CD8-positive, alpha-beta memory T cell (primary cell): ENCODE measurements at regions not wholly inside any gene's neighbourhood (a gene's known extent, or its start where the extent isn't known, plus 50 kb on each side); places are given as distances from the start of the nearest gene placed in this dataset.

Experiments used
- CTCF ChIA-PET: fragments of 350-600 bp; sonication (Branson Sonifier 250); formaldehyde crosslinking; loops from one replicate; lab custom pipeline; 2021; ENCODE audit warnings: antibody characterized with exemption; lab: Charles Lee
- POLR2A ChIA-PET: fragments of 350-600 bp; sonication (Branson Sonifier 250); formaldehyde crosslinking; loops from one replicate; lab custom pipeline; 2021; ENCODE audit warnings: antibody characterized with exemption; lab: Charles Lee
- DNase-seq, 5 donors: peaks; one replicate each; pipeline versions ENCODE4 v3.0.0 to v3.0.0-alpha.2; 2020 to 2022; ENCODE audit warnings: mixed read lengths in 1 of 5
- H3K27ac ChIP-seq: one replicate; pipeline ENCODE4 v1.7.0; 2013; ENCODE audit warnings: low read depth, mild to moderate bottlenecking, low read length, moderate library complexity
- H3K27me3 ChIP-seq: 2 replicates; pipeline ENCODE4 v1.7.0; 2013; ENCODE audit warnings: low read length, mild to moderate bottlenecking; ENCODE audit not compliant: insufficient read depth, poor library complexity, severe bottlenecking
- H3K36me3 ChIP-seq: 2 replicates; pipeline ENCODE4 v1.7.0; 2013; ENCODE audit warnings: mild to moderate bottlenecking, low read length, moderate library complexity; ENCODE audit not compliant: insufficient read depth
- H3K4me1 ChIP-seq: 2 replicates; pipeline ENCODE4 v1.7.0; 2013; ENCODE audit warnings: mild to moderate bottlenecking, low read length, moderate library complexity; ENCODE audit not compliant: insufficient read depth
- H3K4me3 ChIP-seq: 2 replicates; pipeline ENCODE4 v1.7.0; 2013; ENCODE audit warnings: mild to moderate bottlenecking, low read length
- H3K9me3 ChIP-seq: 2 replicates; pipeline ENCODE4 v1.7.0; 2013; ENCODE audit warnings: mild to moderate bottlenecking, low read length
- H3K27ac Mint-ChIP-seq, 8 donors: one replicate each; pipeline ENCODE4 v1.8.0; 2020 to 2021; ENCODE audit warnings: mixed read lengths in 8 of 8, mild to moderate bottlenecking in 6 of 8, inconsistent platforms in 3 of 8, moderate library complexity in 3 of 8
- H3K27me3 Mint-ChIP-seq, 2 donors: one replicate each; pipeline ENCODE4 v1.8.0; 2020 to 2021; ENCODE audit warnings: mixed read lengths in 2 of 2, mild to moderate bottlenecking in 1 of 2, moderate library complexity in 1 of 2
- H3K36me3 Mint-ChIP-seq, 3 donors: one replicate each; pipeline ENCODE4 v1.8.0; 2020 to 2021; ENCODE audit warnings: mixed read lengths in 3 of 3, inconsistent platforms in 1 of 3, mild to moderate bottlenecking in 1 of 3
- H3K4me1 Mint-ChIP-seq, 3 donors: one replicate each; pipeline ENCODE4 v1.8.0; 2020 to 2021; ENCODE audit warnings: mixed read lengths in 3 of 3, inconsistent platforms in 1 of 3, mild to moderate bottlenecking in 1 of 3
- H3K4me3 Mint-ChIP-seq, 7 donors: one replicate each; pipeline ENCODE4 v1.8.0; 2020 to 2021; ENCODE audit warnings: mixed read lengths in 7 of 7, mild to moderate bottlenecking in 6 of 7, moderate library complexity in 4 of 7, inconsistent platforms in 2 of 7
- H3K9me3 Mint-ChIP-seq, 5 donors: one replicate each; pipeline ENCODE4 v1.8.0; 2020 to 2022; ENCODE audit warnings: mixed read lengths in 5 of 5, mild to moderate bottlenecking in 3 of 5, moderate library complexity in 2 of 5, inconsistent platforms in 1 of 5

- H3K9me3 ChIP-seq, result no peaks in the 10 kb centered on the region
- DNase-seq, result peak in 1 of 5 donors; percentile 38
- H3K27me3 ChIP-seq, result no peaks in the 10 kb centered on the region
- peaks cover 0 to 2% (median 0%) of the 10 kb centered on the region in 5 donors for H3K9me3 Mint-ChIP-seq
- peaks cover 10 to 12% of the 10 kb centered on the region in 2 donors for H3K27me3 Mint-ChIP-seq
- no peaks in the 10 kb centered on the region for H3K4me1 Mint-ChIP-seq
- ChIA-PET POLR2A (no interaction called here), CTCF (no interaction called here)
- H3K36me3 ChIP-seq, result no peaks in the 10 kb centered on the region
- H3K4me3 Mint-ChIP-seq, result no peak overlapping the region
- H3K36me3 Mint-ChIP-seq, result no peaks in the 10 kb centered on the region
- H3K27ac ChIP-seq, result no peak overlapping the region
- H3K27ac Mint-ChIP-seq, result no peak overlapping the region
- H3K4me1 ChIP-seq, result no peaks in the 10 kb centered on the region
- H3K4me3 ChIP-seq, result no peak overlapping the region
Measured at GRCh38 chr4:3711183-3712111, 54.7 kb upstream of the ADRA2C start.

DNA sequence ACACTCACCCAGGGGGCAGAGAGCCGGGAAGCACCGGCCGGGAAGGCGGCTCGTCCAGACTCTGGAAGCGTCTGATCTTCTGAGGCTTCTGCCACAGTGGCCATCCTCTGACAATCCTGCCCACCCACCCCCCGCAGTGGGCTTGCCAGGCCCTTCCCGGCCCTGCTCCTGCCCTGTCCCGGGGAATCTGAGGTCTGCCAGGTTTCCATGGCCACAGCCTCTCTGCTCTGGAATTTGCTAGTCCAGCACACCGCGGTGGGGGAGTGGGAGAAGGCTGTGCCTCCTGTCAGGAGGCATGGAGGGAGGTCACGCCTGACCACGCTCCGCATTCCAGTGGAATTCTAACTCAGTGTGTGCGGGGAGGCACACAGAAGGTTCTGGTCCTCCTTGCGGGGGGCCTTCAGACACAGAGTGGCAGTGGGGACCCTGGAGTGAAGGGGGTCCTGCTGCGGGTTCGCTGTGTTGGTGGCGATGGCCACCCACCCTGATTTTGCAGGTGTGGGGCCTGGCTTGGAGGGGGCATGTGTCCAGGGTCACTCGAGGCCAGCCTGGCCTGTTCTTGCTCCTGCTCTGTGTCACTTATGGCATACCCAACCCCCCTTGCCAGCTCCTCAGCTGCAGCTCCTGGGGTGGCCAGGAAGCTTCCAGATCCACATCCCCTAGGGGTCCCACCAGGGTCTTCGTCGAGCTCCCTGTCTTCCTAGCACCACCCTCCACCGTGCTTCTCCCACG is 55.6 kb upstream of the ADRA2C start:
- peak in 1 of 5 donors; percentile 26 for DNase-seq
- CTCF ChIA-PET, result no interaction called here
- Histone ChIP-seq H3K27me3 (no peaks in the 10 kb centered on the region), H3K27ac (no peak overlapping the region), H3K4me1 (no peaks in the 10 kb centered on the region), H3K9me3 (no peaks in the 10 kb centered on the region), H3K4me3 (no peak overlapping the region), H3K36me3 (no peaks in the 10 kb centered on the region)
- no peaks in the 10 kb centered on the region for H3K36me3 Mint-ChIP-seq
- H3K9me3 Mint-ChIP-seq, result peaks cover 0 to 2% (median 0%) of the 10 kb centered on the region in 5 donors
- no peaks in the 10 kb centered on the region for H3K4me1 Mint-ChIP-seq
- POLR2A ChIA-PET, result no interaction called here
- H3K4me3 Mint-ChIP-seq, result no peak overlapping the region
- no peak overlapping the region for H3K27ac Mint-ChIP-seq
- H3K27me3 Mint-ChIP-seq, result peaks cover 12% of the 10 kb centered on the region in 2 donors

DNA sequence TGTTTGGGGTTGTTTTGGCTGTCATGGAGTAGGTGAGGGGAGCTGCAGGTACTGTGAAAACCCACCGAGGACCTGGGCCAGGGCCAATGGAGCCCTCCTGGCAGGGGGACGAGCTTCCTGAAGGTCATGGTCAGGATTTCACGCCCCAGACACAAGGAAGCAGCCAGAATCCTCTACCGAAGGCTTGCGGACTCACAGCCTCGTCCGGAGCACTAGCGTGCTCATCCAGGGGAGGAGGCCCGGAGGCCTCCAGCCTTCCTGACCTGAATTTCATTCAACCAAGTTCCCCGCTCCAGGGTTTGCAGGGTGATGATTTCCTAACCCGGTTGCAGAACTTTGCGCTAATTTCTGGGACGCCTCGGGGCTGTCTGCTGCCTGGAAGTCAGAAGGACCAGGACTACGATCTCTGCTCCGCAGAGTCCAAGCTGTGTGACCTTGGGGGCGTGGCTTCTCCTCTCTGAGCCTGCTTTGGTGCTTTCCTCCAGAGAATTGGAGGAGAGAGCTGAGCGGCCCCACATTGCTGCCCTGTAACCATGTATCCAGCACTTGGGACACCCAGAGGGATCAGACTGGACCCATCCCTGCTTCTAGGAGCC is 56.2 kb upstream of the ADRA2C start:
- Histone ChIP-seq H3K36me3 (no peaks in the 10 kb centered on the region), H3K27me3 (no peaks in the 10 kb centered on the region), H3K4me1 (no peaks in the 10 kb centered on the region), H3K9me3 (no peaks in the 10 kb centered on the region), H3K27ac (no peak overlapping the region), H3K4me3 (no peak overlapping the region)
- no peak overlapping the region for H3K27ac Mint-ChIP-seq
- DNase-seq, result no peak
- H3K4me3 Mint-ChIP-seq, result no peak overlapping the region
- peaks cover 0 to 2% (median 0%) of the 10 kb centered on the region in 5 donors for H3K9me3 Mint-ChIP-seq
- H3K36me3 Mint-ChIP-seq, result no peaks in the 10 kb centered on the region
- peaks cover 9 to 12% of the 10 kb centered on the region in 2 donors for H3K27me3 Mint-ChIP-seq
- CTCF ChIA-PET, result no interaction called here
- no peaks in the 10 kb centered on the region for H3K4me1 Mint-ChIP-seq
- POLR2A ChIA-PET, result no interaction called here

GRCh38 chr4:3709061-3709845 is 56.9 kb upstream of the ADRA2C start:
- DNase-seq, result no peak
- ChIA-PET CTCF (no interaction called here), POLR2A (no interaction called here)
- no peak overlapping the region for H3K27ac ChIP-seq
- Mint-ChIP-seq H3K4me3 (no peak overlapping the region), H3K27me3 (peaks cover 9 to 12% of the 10 kb centered on the region in 2 donors), H3K36me3 (no peaks in the 10 kb centered on the region), H3K27ac (no peak overlapping the region), H3K4me1 (no peaks in the 10 kb centered on the region), H3K9me3 (peaks cover 0 to 2% (median 0%) of the 10 kb centered on the region in 5 donors)
- H3K4me3 ChIP-seq, result no peak overlapping the region
- H3K4me1 ChIP-seq, result no peaks in the 10 kb centered on the region
- no peaks in the 10 kb centered on the region for H3K27me3 ChIP-seq
- H3K36me3 ChIP-seq, result no peaks in the 10 kb centered on the region
- no peaks in the 10 kb centered on the region for H3K9me3 ChIP-seq

DNA sequence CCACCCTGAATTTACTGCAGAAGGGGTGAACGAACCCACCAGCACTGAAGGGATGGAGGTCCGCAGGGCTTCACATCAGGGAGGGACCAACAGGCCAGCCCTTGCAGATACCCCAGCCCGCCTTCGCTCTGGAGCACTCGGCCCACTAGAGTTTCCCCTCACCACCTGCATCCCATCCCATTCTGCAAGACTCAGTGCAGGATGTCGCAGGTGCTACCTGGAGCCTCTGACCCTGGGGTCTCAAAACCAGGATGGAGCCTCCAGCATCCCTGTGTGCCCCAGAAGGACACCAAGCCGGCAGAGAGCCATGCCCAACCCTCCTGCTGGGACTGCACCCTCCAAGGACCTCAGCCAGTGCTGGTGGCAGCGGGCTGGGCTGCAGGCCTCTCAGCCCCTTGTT is 57.6 kb upstream of the ADRA2C start:
- no peaks in the 10 kb centered on the region for H3K4me1 ChIP-seq
- ChIA-PET POLR2A (no interaction called here), CTCF (no interaction called here)
- H3K4me3 Mint-ChIP-seq, result no peak overlapping the region
- H3K27me3 ChIP-seq, result no peaks in the 10 kb centered on the region
- H3K36me3 Mint-ChIP-seq, result no peaks in the 10 kb centered on the region
- H3K36me3 ChIP-seq, result no peaks in the 10 kb centered on the region
- H3K27me3 Mint-ChIP-seq, result peaks cover 11 to 15% of the 10 kb centered on the region in 2 donors
- H3K27ac ChIP-seq, result no peak overlapping the region
- H3K9me3 Mint-ChIP-seq, result peaks cover 0 to 2% (median 0%) of the 10 kb centered on the region in 5 donors
- H3K27ac Mint-ChIP-seq, result no peak overlapping the region
- no peaks in the 10 kb centered on the region for H3K4me1 Mint-ChIP-seq
- no peak overlapping the region for H3K4me3 ChIP-seq
- H3K9me3 ChIP-seq, result no peaks in the 10 kb centered on the region
- DNase-seq, result no peak

- H3K9me3 Mint-ChIP-seq, result peaks cover 0 to 2% (median 0%) of the 10 kb centered on the region in 5 donors
- H3K27me3 ChIP-seq, result no peaks in the 10 kb centered on the region
- no peaks in the 10 kb centered on the region for H3K4me1 Mint-ChIP-seq
- H3K27me3 Mint-ChIP-seq, result peaks cover 11 to 15% of the 10 kb centered on the region in 2 donors
- CTCF ChIA-PET, result no interaction called here
- no peaks in the 10 kb centered on the region for H3K36me3 Mint-ChIP-seq
- H3K4me3 Mint-ChIP-seq, result no peak overlapping the region
- H3K4me3 ChIP-seq, result no peak overlapping the region
- H3K9me3 ChIP-seq, result no peaks in the 10 kb centered on the region
- no peaks in the 10 kb centered on the region for H3K36me3 ChIP-seq
- H3K27ac Mint-ChIP-seq, result no peak overlapping the region
- POLR2A ChIA-PET, result no interaction called here
- DNase-seq, result no peak
- no peaks in the 10 kb centered on the region for H3K4me1 ChIP-seq
- H3K27ac ChIP-seq, result no peak overlapping the region
Measured at GRCh38 chr4:3708103-3708510, 58.1 kb upstream of the ADRA2C start.

DNA sequence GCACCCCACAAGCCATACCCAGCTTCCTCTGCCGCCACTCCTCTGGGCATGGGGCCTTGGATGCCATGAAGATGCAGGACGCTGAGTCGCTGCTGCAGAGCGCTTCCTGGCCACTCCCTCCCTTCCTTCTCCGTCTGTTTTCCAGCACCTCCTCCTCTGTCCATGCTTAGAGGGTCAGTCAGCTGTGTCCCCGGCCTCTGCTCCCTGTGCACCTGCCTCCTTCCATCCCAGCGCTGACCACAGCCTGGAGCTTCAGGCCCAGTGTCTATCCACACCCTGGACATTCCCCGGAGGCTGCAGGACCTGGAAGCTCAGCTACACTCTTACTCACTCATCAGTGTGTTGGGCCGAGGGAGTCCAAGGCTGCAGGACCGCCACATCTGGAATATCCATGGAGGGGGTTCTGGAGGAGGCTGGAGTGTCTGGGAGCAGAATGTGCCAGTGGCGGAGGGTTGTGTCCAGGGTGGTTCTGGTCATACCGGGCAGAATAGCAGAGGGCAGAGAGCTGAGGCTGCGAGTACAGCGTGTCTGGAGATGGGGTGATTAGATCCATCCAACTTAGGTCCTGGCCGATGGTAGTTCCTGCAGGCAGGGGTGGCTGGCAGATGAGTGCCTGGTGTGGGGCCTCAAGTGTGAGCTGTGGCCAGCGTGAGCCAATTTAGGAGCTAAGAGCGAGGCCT is 58.6 kb upstream of the ADRA2C start:
- no peak for DNase-seq
- no peaks in the 10 kb centered on the region for H3K27me3 ChIP-seq
- ChIA-PET CTCF (no interaction called here), POLR2A (no interaction called here)
- H3K27ac ChIP-seq, result no peak overlapping the region
- no peaks in the 10 kb centered on the region for H3K4me1 ChIP-seq
- no peak overlapping the region for H3K4me3 ChIP-seq
- Mint-ChIP-seq H3K4me3 (no peak overlapping the region), H3K36me3 (no peaks in the 10 kb centered on the region), H3K9me3 (peaks cover 0 to 2% (median 0%) of the 10 kb centered on the region in 5 donors), H3K27me3 (peaks cover 11 to 15% of the 10 kb centered on the region in 2 donors), H3K27ac (no peak overlapping the region), H3K4me1 (no peaks in the 10 kb centered on the region)
- H3K9me3 ChIP-seq, result no peaks in the 10 kb centered on the region
- no peaks in the 10 kb centered on the region for H3K36me3 ChIP-seq
